ENCODE measurements at regions not wholly inside any gene's neighbourhood (a gene's known extent, or its start where the extent isn't known, plus 50 kb on each side); places are given as distances from the start of the nearest gene placed in this dataset.

DNA sequence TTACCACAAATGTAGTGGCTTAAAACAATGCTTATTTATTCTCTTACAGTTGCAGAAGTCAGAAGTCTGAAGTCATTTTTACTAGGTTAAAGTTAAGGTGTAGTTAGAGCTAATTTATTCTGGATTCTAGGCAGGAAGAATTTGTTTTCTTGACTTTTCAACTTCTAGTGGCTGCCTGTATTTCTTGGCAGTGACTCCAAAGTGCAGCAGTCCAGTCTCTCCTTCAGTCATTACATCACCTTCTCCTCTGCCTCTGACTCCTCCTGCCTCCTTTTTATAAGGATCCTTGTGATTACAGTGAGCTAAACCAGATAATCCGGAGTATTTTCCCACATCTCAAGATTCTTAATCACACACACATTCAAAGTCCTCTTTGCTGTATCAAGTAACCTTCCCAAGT, 581.4 kb downstream of the KCNA4 start:
- H3K27ac ChIP-seq, result no peak overlapping the region
- TF ChIP-seq, protein P1, sequence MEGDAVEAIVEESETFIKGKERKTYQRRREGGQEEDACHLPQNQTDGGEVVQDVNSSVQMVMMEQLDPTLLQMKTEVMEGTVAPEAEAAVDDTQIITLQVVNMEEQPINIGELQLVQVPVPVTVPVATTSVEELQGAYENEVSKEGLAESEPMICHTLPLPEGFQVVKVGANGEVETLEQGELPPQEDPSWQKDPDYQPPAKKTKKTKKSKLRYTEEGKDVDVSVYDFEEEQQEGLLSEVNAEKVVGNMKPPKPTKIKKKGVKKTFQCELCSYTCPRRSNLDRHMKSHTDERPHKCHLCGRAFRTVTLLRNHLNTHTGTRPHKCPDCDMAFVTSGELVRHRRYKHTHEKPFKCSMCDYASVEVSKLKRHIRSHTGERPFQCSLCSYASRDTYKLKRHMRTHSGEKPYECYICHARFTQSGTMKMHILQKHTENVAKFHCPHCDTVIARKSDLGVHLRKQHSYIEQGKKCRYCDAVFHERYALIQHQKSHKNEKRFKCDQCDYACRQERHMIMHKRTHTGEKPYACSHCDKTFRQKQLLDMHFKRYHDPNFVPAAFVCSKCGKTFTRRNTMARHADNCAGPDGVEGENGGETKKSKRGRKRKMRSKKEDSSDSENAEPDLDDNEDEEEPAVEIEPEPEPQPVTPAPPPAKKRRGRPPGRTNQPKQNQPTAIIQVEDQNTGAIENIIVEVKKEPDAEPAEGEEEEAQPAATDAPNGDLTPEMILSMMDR (conservative IDR thresholded peaks at IDR 0.05), result no peak

DNA sequence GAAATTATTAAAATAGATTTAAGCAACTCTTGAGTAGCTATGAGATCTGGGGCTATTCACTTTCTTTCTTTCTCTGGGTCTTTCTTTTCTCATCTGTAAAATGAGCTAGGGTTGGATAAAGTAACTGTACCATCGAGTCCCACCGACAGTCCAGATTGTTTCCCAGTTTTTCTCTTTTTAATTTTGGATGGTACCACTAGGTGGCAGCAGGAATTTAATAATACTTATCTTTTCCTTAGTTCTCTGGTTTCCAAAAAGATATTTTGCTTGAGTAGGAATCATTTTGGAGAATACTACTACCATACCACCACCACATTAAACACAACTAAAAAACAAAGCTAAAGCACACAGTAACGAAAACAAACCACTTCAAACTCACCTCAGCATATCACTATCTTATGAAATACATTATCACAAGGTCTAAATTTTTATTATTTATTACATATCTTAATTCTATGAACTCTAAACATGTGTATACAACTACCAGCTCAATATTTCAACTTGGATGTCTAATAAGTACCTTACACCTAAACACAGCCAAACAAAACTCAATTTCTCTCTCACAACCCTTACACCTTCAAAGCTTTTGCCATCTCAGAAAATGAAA, 584.0 kb downstream of the KCNA4 start:
- TF ChIP-seq, protein P1 (conservative IDR thresholded peaks at IDR 0.05), result peak; percentile 71
- no peak overlapping the region for H3K27ac ChIP-seq

DNA sequence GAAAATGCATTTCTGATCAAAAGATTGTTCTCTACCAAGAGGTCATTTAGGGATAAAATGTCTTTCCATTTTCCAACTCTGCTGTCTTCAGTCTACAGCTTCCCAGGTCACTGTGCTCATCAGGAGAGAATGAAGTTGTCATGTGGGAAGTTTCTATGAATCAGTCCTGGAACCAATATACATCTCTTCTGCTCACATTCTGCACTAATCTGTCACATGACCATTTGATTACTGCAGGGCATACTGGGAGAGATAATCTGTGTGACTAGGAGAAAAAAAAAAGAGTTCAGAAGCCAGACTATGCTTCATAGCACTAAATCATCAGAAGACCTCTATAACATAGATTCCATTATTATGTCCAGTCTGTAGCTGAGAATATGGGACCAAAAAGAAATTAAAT, 611.5 kb downstream of the KCNA4 start:
- TF ChIP-seq, protein P1 (conservative IDR thresholded peaks at IDR 0.05), result no peak
- no peak overlapping the region for H3K27ac ChIP-seq

DNA sequence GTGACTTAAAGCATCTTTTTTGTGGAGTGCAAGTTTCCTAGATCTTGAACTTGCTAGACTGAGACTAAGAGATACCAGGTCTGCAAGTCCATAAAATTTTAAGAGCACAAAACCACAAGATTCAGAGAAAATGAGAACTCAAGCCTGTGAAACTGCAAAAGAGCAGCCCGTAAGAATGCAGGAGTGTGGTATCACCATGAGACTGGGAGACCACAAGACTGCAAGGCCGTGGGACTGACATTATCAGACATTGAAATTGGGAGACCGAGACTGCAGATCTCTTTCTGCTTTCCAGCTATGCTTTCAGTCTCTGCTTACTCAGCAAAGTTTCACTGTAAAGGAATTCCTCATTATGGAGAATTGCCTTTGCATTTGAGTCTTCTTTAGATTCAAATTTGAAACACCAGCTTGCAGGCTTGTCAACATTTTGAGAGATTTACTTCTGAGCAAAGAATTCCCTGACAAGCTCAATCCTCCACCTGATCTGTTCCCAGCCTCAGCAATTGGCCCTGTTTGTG, 621.2 kb downstream of the KCNA4 start:
- TF ChIP-seq, protein P1 (conservative IDR thresholded peaks at IDR 0.05), result no peak
- no peak overlapping the region for H3K27ac ChIP-seq

DNA sequence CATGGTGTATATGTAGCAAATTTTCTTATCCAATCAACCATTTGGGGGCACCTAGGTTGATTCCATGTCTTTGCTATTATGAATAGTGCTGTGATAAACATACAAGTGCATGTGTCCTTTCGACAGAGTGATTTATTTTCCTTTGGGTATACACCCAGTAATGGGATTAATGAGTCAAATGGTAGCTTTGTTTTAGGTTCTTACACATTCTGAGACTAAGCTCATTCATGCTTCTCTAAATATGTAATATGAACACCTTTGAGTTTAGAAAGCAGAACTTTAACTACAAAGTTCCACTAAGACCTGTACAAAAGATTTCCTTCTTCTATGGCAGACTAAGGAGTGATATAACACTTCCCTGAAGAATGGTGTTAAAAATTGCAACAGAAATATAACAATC, 627.0 kb downstream of the KCNA4 start:
- TF ChIP-seq, protein P1 (conservative IDR thresholded peaks at IDR 0.05), result no peak
- H3K27ac ChIP-seq, result no peak overlapping the region

DNA sequence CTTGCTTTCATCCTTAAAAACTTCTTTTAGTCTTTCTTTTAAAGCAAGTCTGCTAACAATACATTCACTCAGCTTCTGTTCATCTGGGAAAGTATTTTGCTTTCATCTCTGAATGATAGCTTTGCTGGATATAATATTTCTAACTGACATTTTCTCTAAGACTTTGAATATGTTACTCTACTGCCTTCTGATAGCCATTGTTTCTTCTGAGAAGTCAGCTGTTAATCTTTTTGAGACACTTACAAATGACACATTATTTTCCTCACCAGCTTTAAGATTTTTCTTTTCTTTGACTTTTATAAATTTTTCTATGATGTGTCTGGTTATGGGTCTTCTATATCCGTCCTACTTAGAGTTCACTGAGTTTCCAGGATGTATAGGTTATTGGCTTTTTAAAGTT, 643.1 kb downstream of the KCNA4 start:
- H3K27ac ChIP-seq, result no peak overlapping the region
- TF ChIP-seq, protein P1 (conservative IDR thresholded peaks at IDR 0.05), result no peak

DNA sequence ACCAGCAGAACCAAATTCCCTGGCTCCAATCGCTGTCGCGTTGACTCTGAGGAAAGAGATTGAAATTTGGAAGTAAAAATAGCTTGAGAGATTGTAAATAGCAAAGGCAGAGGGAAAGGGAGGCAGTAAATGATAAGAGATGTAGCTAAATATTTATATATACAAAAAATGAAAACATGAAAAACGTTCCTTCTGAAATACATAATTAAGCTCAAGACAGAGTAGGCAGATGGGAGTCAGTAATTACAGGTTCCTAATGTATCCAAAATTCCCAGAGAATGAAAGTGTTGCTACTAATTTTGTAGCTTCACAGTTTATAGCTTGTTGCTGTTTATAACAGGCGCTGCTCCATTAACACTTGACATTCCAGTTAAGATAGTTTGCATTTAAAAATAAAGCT, 648.7 kb downstream of the KCNA4 start:
- H3K27ac ChIP-seq, result no peak overlapping the region
- TF ChIP-seq, protein P1 (conservative IDR thresholded peaks at IDR 0.05), result no peak
